GM23248 (cell line): ENCODE measurements at regions not wholly inside any gene's neighbourhood (a gene's known extent, or its start where the extent isn't known, plus 50 kb on each side); places are given as distances from the start of the nearest gene placed in this dataset.

Experiments used
- DNase-seq: peaks from one replicate; pipeline ENCODE4 v3.0.0-alpha.2; 2015
- H2AFZ ChIP-seq: fragments of 200-600 bp; sonication (generic); 2 replicates; pipeline ENCODE4 v1.6.1; 2016; ENCODE audit warnings: antibody characterized with exemption
- H3F3A ChIP-seq: fragments of 200-600 bp; sonication (generic); 2 replicates; pipeline ENCODE4 v1.6.1; 2016; ENCODE audit warnings: mild to moderate bottlenecking, antibody characterized with exemption, mixed run types; ENCODE audit not compliant: insufficient read depth
- H3K27ac ChIP-seq: fragments of 200-600 bp; sonication (generic); 2 replicates; pipeline ENCODE4 v1.5.1; 2016; ENCODE audit warnings: mild to moderate bottlenecking
- H3K27me3 ChIP-seq: fragments of 200-600 bp; sonication (generic); replicated peaks from 2 replicates; pipeline ENCODE4 v1.6.1; 2016; ENCODE audit warnings: mild to moderate bottlenecking; ENCODE audit not compliant: insufficient read depth
- H3K36me3 ChIP-seq: fragments of 200-600 bp; sonication (generic); 2 replicates; pipeline ENCODE4 v1.6.1; 2016; ENCODE audit warnings: low read depth, mild to moderate bottlenecking
- H3K4me1 ChIP-seq: fragments of 200-600 bp; sonication (generic); 2 replicates; pipeline ENCODE4 v1.6.1; 2016; ENCODE audit warnings: mild to moderate bottlenecking; ENCODE audit not compliant: insufficient read depth
- H3K4me2 ChIP-seq: fragments of 200-600 bp; sonication (generic); one replicate; pipeline ENCODE4 v1.6.1; 2016; ENCODE audit warnings: mild to moderate bottlenecking; ENCODE audit not compliant: unreplicated experiment
- H3K4me3 ChIP-seq: fragments of 200-600 bp; sonication (generic); 2 replicates; pipeline ENCODE4 v1.5.1; 2016; ENCODE audit warnings: mild to moderate bottlenecking
- H3K79me2 ChIP-seq: fragments of 200-600 bp; sonication (generic); 2 replicates; pipeline ENCODE4 v1.6.1; 2016; ENCODE audit warnings: mild to moderate bottlenecking; ENCODE audit not compliant: insufficient read depth
- H3K9ac ChIP-seq: fragments of 200-600 bp; sonication (generic); 2 replicates; pipeline ENCODE4 v1.6.1; 2016; ENCODE audit warnings: mild to moderate bottlenecking
- H3K9me2 ChIP-seq: fragments of 200-600 bp; sonication (generic); 2 replicates; pipeline ENCODE4 v1.6.1; 2016; ENCODE audit warnings: mixed run types, mild to moderate bottlenecking, moderate library complexity; ENCODE audit not compliant: insufficient read depth
- H3K9me3 ChIP-seq: fragments of 200-600 bp; sonication (generic); one replicate; pipeline ENCODE4 v1.6.1; 2017; ENCODE audit warnings: low read depth
- H4K20me1 ChIP-seq: fragments of 200-600 bp; sonication (generic); 2 replicates; pipeline ENCODE4 v1.6.0; 2016; ENCODE audit not compliant: insufficient read depth
- EZH2 ChIP-seq: fragments of 200-600 bp; sonication (generic); IDR thresholded peaks from 2 replicates; pipeline ENCODE4 v1.6.1; 2018; ENCODE audit warnings: antibody characterized with exemption, mild to moderate bottlenecking; ENCODE audit not compliant: insufficient read depth, poor library complexity, severe bottlenecking
- EZH2phosphoT487 ChIP-seq: fragments of 200-600 bp; sonication (generic); IDR thresholded peaks from 2 replicates; pipeline ENCODE4 v1.6.1; 2018; ENCODE audit warnings: antibody characterized with exemption, moderate library complexity, mild to moderate bottlenecking, low read depth; ENCODE audit not compliant: insufficient read depth
- WGBS, 2 experiments: methylation state at CpG; one replicate each; pipeline ENCODE4 v1.1.6; 2015 to 2017; ENCODE audit warnings: low lambda C conversion rate in 2 of 2, low coverage in 1 of 2; ENCODE audit errors: missing lambda C conversion rate in 2 of 2; 5-methylcytosine and 5-hydroxymethylcytosine counted together
- in situ Hi-C: fragments of 300-500 bp; cut with MboI; formaldehyde crosslinking; loops from 2 replicates; pipeline ENCODE4 v1.15.0; 2020

DNA sequence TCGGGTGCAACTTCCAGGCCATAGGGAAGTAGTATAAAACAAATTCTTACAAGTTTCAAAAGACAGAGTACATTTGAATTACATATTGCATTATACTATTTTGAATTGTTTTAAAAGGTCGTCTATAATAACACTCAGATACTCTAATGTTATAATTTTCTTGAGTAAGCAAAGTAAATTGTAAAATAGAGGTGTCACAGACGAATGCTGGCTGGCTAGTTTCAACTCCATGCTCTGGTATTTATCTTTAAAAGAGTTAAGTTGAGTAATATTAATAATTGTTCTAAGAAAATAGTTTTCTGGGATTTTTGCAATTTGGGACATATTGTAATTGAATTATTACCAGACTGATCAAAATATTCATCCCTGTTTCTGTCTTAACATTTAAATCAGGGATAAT is 764.9 kb downstream of the TECRL start:
- Histone ChIP-seq H3K4me2 (no peak overlapping the region), H3K79me2 (no peaks in the 10 kb centered on the region), H3F3A (no peaks in the 10 kb centered on the region), H3K9ac (no peak overlapping the region), H2AFZ (no peak overlapping the region), H3K27me3 (no peaks in the 10 kb centered on the region), H3K4me3 (no peak overlapping the region), H3K9me2 (no peaks in the 10 kb centered on the region), H3K4me1 (no peaks in the 10 kb centered on the region), H4K20me1 (no peaks in the 10 kb centered on the region), H3K36me3 (no peaks in the 10 kb centered on the region), H3K9me3 (no peaks in the 10 kb centered on the region), H3K27ac (no peak overlapping the region)
- WGBS, 2 experiments, result 6 to 7% methylated on average over 3 of the region's 3 CpGs
- no peak for DNase-seq
- no peak for TF ChIP-seq EZH2
- no peak for TF ChIP-seq EZH2phosphoT487
- in situ Hi-C loops, result no loop called here

DNA sequence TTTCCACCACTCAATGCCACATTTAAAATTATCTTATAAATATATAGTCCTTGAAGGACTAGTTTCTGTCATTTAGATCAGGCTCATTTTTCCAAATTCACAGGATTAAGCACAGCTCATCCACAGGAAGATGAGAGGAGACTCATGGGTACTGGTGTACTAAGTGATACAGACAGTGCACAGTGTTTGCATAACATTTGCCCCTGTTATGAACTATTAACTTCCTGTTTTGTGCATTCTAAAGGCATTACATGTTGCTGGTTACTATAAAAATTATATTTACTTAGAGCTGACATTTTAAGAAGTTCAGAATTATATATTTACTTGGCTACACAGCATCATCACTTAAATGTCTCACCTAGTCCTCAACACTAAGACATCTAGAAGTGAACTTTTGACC is 772.0 kb downstream of the TECRL start:
- Histone ChIP-seq H3K9me2 (no peaks in the 10 kb centered on the region), H3K9me3 (no peaks in the 10 kb centered on the region), H3K4me1 (no peaks in the 10 kb centered on the region), H3K9ac (no peak overlapping the region), H3K79me2 (no peaks in the 10 kb centered on the region), H3K27ac (no peak overlapping the region), H3K4me2 (no peak overlapping the region), H2AFZ (no peak overlapping the region), H3K4me3 (no peak overlapping the region), H3F3A (no peaks in the 10 kb centered on the region), H3K36me3 (no peaks in the 10 kb centered on the region), H3K27me3 (no peaks in the 10 kb centered on the region), H4K20me1 (no peaks in the 10 kb centered on the region)
- in situ Hi-C loops, result no loop called here
- no peak for TF ChIP-seq EZH2phosphoT487
- no peak for TF ChIP-seq EZH2
- no peak for DNase-seq

DNA sequence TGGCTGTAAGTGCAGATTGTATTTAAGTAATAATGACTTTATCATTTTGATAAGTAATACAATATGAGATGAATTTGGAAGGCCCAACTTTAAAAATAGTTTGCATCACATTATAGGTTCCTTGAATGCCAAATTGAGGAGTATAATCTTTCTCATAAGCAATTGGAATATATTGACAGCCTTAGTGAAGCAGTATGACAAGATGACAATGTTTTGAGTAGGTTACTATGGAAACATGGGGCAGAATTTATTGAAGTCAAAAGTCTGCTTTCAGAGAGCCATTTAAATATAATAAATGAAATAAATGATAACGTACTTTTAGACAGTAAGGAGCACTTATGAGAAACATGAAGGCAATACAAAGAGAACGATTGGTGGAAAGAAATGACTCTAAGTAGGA is 776.4 kb downstream of the TECRL start:
- Histone ChIP-seq H3K9me3 (no peaks in the 10 kb centered on the region), H3K79me2 (no peaks in the 10 kb centered on the region), H3K4me1 (no peaks in the 10 kb centered on the region), H4K20me1 (no peaks in the 10 kb centered on the region), H3K4me2 (no peak overlapping the region), H3K9me2 (no peaks in the 10 kb centered on the region), H2AFZ (no peak overlapping the region), H3K27me3 (no peaks in the 10 kb centered on the region), H3K36me3 (no peaks in the 10 kb centered on the region), H3K9ac (no peak overlapping the region), H3K27ac (no peak overlapping the region), H3K4me3 (no peak overlapping the region), H3F3A (no peaks in the 10 kb centered on the region)
- no peak for DNase-seq
- 16 to 24% methylated on average over 2 of the region's 2 CpGs for WGBS, 2 experiments
- no peak for TF ChIP-seq EZH2phosphoT487
- TF ChIP-seq EZH2, result no peak
- in situ Hi-C loops, result no loop called here

DNA sequence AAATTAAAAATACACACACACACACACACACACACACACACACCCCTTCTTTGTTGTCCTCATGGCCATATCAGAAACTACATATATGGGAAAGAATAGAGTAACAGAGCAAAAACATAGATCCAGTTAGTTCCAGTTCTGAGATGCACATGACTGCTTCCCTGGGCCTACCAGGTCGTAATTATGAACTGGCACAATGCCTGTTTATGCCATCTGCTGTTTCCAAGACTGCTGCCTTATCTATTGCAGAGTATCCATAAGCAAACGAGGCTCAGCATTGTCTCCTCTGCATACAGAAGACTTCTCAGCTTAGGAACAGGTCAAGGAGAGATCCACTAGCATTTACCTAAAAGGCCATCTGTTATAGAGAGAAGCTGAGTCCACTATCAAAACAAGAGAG is 789.0 kb downstream of the TECRL start:
- Histone ChIP-seq H4K20me1 (no peaks in the 10 kb centered on the region), H3K36me3 (no peaks in the 10 kb centered on the region), H3K27me3 (no peaks in the 10 kb centered on the region), H3K9me3 (peaks cover 3% of the 10 kb centered on the region), H3K9ac (no peak overlapping the region), H3K4me1 (no peaks in the 10 kb centered on the region), H3K4me2 (no peak overlapping the region), H3K4me3 (no peak overlapping the region), H3K27ac (no peak overlapping the region), H3F3A (no peaks in the 10 kb centered on the region), H3K9me2 (no peaks in the 10 kb centered on the region), H3K79me2 (no peaks in the 10 kb centered on the region), H2AFZ (no peak overlapping the region)
- 0 to 7% methylated on average over 2 of the region's 2 CpGs for WGBS, 2 experiments
- TF ChIP-seq EZH2 (no peak), EZH2phosphoT487 (no peak)
- no peak for DNase-seq
- in situ Hi-C loops, result no loop called here

DNA sequence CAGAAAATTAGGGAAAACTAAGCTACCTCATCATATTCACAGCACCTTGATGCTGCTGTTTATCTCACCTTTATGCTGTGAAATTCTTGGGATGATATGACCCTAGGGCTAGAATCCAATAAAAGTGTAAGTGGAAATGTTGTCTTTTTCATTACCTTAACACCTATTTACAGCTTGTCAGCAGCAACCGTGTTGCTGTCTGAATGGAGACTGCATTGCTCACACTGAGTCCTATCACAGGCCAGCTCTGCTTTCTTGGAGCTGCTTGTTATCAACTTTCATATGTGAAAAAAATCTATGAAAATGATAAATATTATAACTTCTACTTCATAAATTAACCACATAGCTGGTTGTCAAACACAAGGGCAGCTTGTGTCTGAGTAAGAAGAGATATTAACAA is 789.5 kb downstream of the TECRL start:
- Histone ChIP-seq H3K27ac (no peak overlapping the region), H3K4me3 (no peak overlapping the region), H4K20me1 (no peaks in the 10 kb centered on the region), H3K9me2 (no peaks in the 10 kb centered on the region), H3F3A (no peaks in the 10 kb centered on the region), H3K4me2 (no peak overlapping the region), H3K27me3 (no peaks in the 10 kb centered on the region), H2AFZ (no peak overlapping the region), H3K9me3 (peaks cover 3% of the 10 kb centered on the region), H3K9ac (no peak overlapping the region), H3K36me3 (no peaks in the 10 kb centered on the region), H3K79me2 (no peaks in the 10 kb centered on the region), H3K4me1 (no peaks in the 10 kb centered on the region)
- 5 to 6% methylated on average over 1 of the region's 1 CpG for WGBS, 2 experiments
- in situ Hi-C loops, result no loop called here
- TF ChIP-seq EZH2phosphoT487 (no peak), EZH2 (no peak)
- DNase-seq, result no peak
